Mesendoderm (in vitro differentiated cells): ENCODE measurements at regions not wholly inside any gene's neighbourhood (a gene's known extent, or its start where the extent isn't known, plus 50 kb on each side); places are given as distances from the start of the nearest gene placed in this dataset.

Experiments
- DNase-seq: peaks from one replicate; pipeline ENCODE4 v3.0.0; 2013
- H2AK5ac ChIP-seq: 2 replicates; pipeline ENCODE4 v1.6.1; 2013; ENCODE audit warnings: low read length, inconsistent platforms
- H2BK120ac ChIP-seq: 2 replicates; pipeline ENCODE4 v1.6.1; 2013; ENCODE audit warnings: low read depth, mild to moderate bottlenecking, low read length, moderate library complexity, mixed read lengths
- H2BK15ac ChIP-seq: replicated peaks from 2 replicates; pipeline ENCODE4 v1.6.1; 2013; ENCODE audit warnings: low read depth, mild to moderate bottlenecking, moderate library complexity
- H2BK5ac ChIP-seq: 2 replicates; pipeline ENCODE4 v1.6.1; 2013; ENCODE audit warnings: low read length, inconsistent platforms
- H3K18ac ChIP-seq: 2 replicates; pipeline ENCODE4 v1.6.1; 2013; ENCODE audit warnings: mild to moderate bottlenecking, low read length, mixed read lengths
- H3K23ac ChIP-seq: one replicate; pipeline ENCODE4 v1.6.1; 2013; ENCODE audit warnings: low read length
- H3K27ac ChIP-seq: 2 replicates; pipeline ENCODE4 v1.5.1; 2013; ENCODE audit warnings: low read depth, mild to moderate bottlenecking, inconsistent platforms, low read length, moderate library complexity
- H3K27me3 ChIP-seq: 2 replicates; pipeline ENCODE4 v1.6.1; 2013; ENCODE audit warnings: low read length, control low read depth, mild to moderate bottlenecking, inconsistent platforms; ENCODE audit not compliant: insufficient read depth, poor library complexity
- H3K36me3 ChIP-seq: 2 replicates; pipeline ENCODE4 v1.6.1; 2013; ENCODE audit warnings: low read length, inconsistent platforms; ENCODE audit not compliant: control insufficient read depth, insufficient read depth
- H3K4ac ChIP-seq: one replicate; pipeline ENCODE4 v1.6.1; 2013; ENCODE audit warnings: low read depth, mild to moderate bottlenecking, low read length, moderate library complexity
- H3K4me1 ChIP-seq: 2 replicates; pipeline ENCODE4 v1.6.1; 2013; ENCODE audit warnings: low read depth, low read length, inconsistent platforms; ENCODE audit not compliant: control insufficient read depth
- H3K4me2 ChIP-seq: 2 replicates; pipeline ENCODE4 v1.6.1; 2013; ENCODE audit warnings: low read length
- H3K4me3 ChIP-seq: 2 replicates; pipeline ENCODE4 v1.5.1; 2013; ENCODE audit warnings: mild to moderate bottlenecking, low read length
- H3K56ac ChIP-seq: one replicate; pipeline ENCODE4 v1.6.1; 2013; ENCODE audit warnings: low read length
- H3K79me1 ChIP-seq: 2 replicates; pipeline ENCODE4 v1.6.1; 2013; ENCODE audit warnings: low read length, inconsistent platforms
- H3K79me2 ChIP-seq: 2 replicates; pipeline ENCODE4 v1.6.1; 2013; ENCODE audit warnings: mild to moderate bottlenecking, low read length; ENCODE audit not compliant: control insufficient read depth, insufficient read depth
- H3K9ac ChIP-seq: 2 replicates; pipeline ENCODE4 v1.6.1; 2013; ENCODE audit warnings: low read length, inconsistent platforms
- H4K5ac ChIP-seq: one replicate; pipeline ENCODE4 v1.6.1; 2013; ENCODE audit warnings: low read length
- H4K8ac ChIP-seq: one replicate; pipeline ENCODE4 v1.6.1; 2013; ENCODE audit warnings: low read depth, mild to moderate bottlenecking, control low read depth, low read length, moderate library complexity
- WGBS: extraction: QIAGEN DNeasy Blood & Tissue Kit; methylation state at CpG from one replicate; pipeline ENCODE4 v1.1.7; 2013; ENCODE audit warnings: low lambda C conversion rate, missing lambda C conversion rate; ENCODE audit not compliant: insufficient coverage; ENCODE audit errors: extremely low coverage; 5-methylcytosine and 5-hydroxymethylcytosine counted together

DNA sequence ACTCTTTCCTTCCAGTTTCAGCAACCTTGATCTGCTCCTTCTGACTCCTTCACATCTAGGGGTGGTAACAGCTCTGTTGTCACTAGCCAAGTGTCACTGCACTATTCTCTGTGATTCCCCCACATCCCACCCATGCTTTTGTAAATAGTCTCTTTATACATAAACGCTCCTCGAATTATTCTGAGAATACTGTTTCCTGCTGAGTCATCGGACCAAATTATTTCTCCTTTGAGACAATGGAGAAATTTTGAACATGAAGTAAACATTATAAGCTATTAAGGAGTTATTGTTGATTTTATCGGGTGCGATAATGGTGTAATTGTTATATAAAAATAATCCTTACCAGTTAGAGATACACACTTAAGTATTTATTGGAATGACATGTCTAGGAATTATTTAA, 245.1 kb upstream of the RPS6KA3 start:
- H2BK15ac ChIP-seq = no peak overlapping the region
- no peak overlapping the region for H3K4ac ChIP-seq
- WGBS = 100% methylated on average over 1 of the region's 5 CpGs
- no peak overlapping the region for H3K4me2 ChIP-seq
- no peaks in the 10 kb centered on the region for H3K79me2 ChIP-seq
- no peaks in the 10 kb centered on the region for H3K27me3 ChIP-seq
- no peak overlapping the region for H3K56ac ChIP-seq
- no peak overlapping the region for H2BK120ac ChIP-seq
- H4K5ac ChIP-seq = no peak overlapping the region
- no peak overlapping the region for H3K27ac ChIP-seq
- H2BK5ac ChIP-seq = no peak overlapping the region
- DNase-seq = no peak
- no peak overlapping the region for H3K18ac ChIP-seq
- no peak overlapping the region for H2AK5ac ChIP-seq
- H3K4me1 ChIP-seq = no peaks in the 10 kb centered on the region
- no peaks in the 10 kb centered on the region for H3K79me1 ChIP-seq
- H3K4me3 ChIP-seq = no peak overlapping the region
- no peaks in the 10 kb centered on the region for H3K36me3 ChIP-seq
- H3K9ac ChIP-seq = no peak overlapping the region
- H3K23ac ChIP-seq = no peak overlapping the region
- H4K8ac ChIP-seq = no peak overlapping the region

DNA sequence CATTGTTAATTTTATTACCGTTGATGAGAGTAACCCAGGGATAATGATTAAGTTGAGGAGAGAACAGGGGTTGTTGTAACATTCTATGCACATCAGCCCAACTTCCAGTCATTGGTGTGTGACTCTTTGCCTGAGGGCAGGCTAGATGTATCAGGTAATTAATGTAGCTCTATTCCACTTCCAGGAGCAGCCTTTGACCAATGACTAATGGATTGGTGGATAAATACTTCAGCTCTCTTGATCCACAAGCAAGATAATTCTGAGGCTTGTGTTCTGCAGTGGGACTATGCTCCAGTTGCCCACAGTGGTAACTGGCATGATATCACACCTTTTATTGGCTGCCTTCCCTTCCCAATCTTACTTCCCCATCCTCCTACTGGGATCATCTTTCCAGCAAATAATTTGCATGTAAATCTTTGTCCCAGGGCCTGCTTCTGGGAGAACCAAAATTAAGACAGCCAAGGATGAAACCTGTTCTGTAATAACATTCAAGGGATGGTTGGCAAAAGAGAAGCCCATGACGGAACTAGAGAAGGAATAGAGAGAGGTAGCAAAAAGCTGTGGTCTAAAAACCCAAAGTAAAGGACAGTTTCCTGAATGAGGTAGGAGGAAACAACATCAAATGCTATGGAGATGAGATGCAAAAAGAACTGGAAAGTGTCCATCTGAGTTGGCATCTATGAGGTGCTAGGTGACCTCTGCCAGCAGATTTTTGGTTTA, 241.4 kb upstream of the RPS6KA3 start:
- H3K79me2 ChIP-seq = no peaks in the 10 kb centered on the region
- H4K8ac ChIP-seq = no peak overlapping the region
- no peak overlapping the region for H3K18ac ChIP-seq
- H3K79me1 ChIP-seq = no peaks in the 10 kb centered on the region
- no peak overlapping the region for H3K23ac ChIP-seq
- no peak overlapping the region for H2BK5ac ChIP-seq
- H2BK120ac ChIP-seq = no peak overlapping the region
- no peak overlapping the region for H3K9ac ChIP-seq
- no peak overlapping the region for H3K4me3 ChIP-seq
- H3K4ac ChIP-seq = no peak overlapping the region
- no peak overlapping the region for H2AK5ac ChIP-seq
- H3K27ac ChIP-seq = no peak overlapping the region
- DNase-seq = no peak
- H3K4me2 ChIP-seq = no peak overlapping the region
- H3K4me1 ChIP-seq = no peaks in the 10 kb centered on the region
- no CpG with 5 or more reads among the region's 2 CpGs for WGBS
- no peak overlapping the region for H2BK15ac ChIP-seq
- H3K36me3 ChIP-seq = no peaks in the 10 kb centered on the region
- H3K27me3 ChIP-seq = no peaks in the 10 kb centered on the region
- no peak overlapping the region for H4K5ac ChIP-seq
- no peak overlapping the region for H3K56ac ChIP-seq

DNA sequence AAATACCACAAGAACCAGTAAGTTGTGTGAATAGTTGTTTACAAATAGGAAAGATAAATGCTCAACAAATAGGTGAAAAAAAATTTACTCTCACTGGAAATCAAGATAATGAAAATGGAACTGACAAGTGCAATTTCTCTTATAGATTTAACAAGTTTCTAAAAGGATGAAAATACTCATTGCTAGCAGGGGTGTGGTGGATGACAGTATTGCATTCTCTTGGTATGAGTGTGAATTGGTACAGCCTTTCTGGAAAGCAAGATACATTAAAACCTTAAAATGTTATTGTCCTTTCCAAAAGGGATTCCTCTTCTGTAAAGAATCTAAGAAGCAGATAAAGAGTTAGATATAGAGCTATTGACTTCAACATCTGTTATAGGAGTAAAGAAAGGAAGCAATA, 240.0 kb upstream of the RPS6KA3 start:
- H3K4me3 ChIP-seq = no peak overlapping the region

DNA sequence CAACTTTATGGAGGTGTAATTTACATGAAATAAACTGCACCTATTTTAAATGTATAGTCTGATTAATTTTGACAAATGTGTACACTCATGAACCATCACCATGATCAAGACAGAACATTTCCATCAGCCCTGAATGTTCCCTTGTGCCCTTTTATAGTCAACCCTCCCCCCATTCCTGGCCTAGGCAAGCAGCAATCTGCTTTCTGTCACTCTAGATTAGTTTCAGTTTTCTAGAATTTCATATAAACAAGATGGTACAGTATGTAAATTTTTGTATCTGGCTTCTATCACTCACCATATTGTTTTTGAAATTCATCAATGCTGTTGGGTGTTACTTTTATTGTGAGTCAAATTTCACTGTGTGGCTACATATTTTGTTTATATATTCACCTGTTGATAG, 234.2 kb upstream of the RPS6KA3 start:
- Histone ChIP-seq H2BK120ac (no peak overlapping the region), H3K27ac (no peak overlapping the region), H3K18ac (no peak overlapping the region), H3K23ac (no peak overlapping the region), H3K4me2 (no peak overlapping the region), H2AK5ac (no peak overlapping the region), H3K56ac (no peak overlapping the region), H3K79me1 (no peaks in the 10 kb centered on the region), H4K8ac (no peak overlapping the region), H2BK5ac (no peak overlapping the region), H3K36me3 (no peaks in the 10 kb centered on the region), H3K4me1 (no peaks in the 10 kb centered on the region), H3K27me3 (no peaks in the 10 kb centered on the region), H3K79me2 (no peaks in the 10 kb centered on the region), H3K4me3 (no peak overlapping the region), H3K9ac (no peak overlapping the region), H3K4ac (no peak overlapping the region), H4K5ac (no peak overlapping the region), H2BK15ac (no peak overlapping the region)
- DNase-seq = no peak

More for the DNA sequence above, 240.0 kb upstream of the RPS6KA3 start:
- Histone ChIP-seq H2BK120ac (no peak overlapping the region), H3K27me3 (no peaks in the 10 kb centered on the region), H3K27ac (no peak overlapping the region), H3K23ac (no peak overlapping the region), H3K4me2 (no peak overlapping the region), H3K36me3 (no peaks in the 10 kb centered on the region), H3K79me1 (no peaks in the 10 kb centered on the region), H3K4me1 (no peaks in the 10 kb centered on the region), H3K56ac (no peak overlapping the region), H3K18ac (no peak overlapping the region), H3K79me2 (no peaks in the 10 kb centered on the region), H3K4ac (no peak overlapping the region), H3K9ac (no peak overlapping the region), H4K5ac (no peak overlapping the region), H2AK5ac (no peak overlapping the region), H2BK5ac (no peak overlapping the region), H4K8ac (no peak overlapping the region), H2BK15ac (no peak overlapping the region)
- no peak for DNase-seq

DNA sequence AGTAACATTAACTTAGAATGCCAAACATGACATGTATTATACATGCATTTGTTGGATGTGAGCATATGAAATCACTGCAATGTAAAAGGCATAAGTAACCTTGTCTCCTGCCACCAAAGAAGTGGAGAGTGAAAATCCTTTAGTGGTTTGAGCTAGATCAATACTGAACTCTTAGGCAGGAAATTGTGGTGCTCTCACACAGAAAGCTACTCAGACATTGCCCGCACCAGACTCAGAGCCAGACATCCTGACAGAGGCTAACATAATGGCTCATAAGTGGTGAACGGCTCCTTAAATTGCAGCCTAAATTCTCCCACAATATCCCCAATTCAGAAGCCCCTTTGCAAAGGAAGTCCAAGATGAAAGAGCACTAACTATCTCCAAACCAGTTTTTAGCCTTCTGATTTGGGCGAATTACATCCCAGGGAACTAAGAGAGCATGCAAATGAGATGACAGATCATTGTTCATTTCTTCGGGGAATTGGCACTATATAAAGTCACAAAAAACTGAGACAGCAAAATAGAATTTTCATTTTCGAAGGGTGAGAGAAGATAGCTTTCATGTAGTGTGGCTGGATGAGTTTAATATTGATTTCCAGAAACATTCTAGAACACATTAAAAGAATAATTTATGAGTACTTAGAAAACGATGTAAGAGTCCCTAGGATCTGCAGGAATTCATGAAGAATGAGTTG, 233.6 kb upstream of the RPS6KA3 start:
- no peak for DNase-seq
- no peaks in the 10 kb centered on the region for H3K79me2 ChIP-seq
- H2BK120ac ChIP-seq = no peak overlapping the region
- H3K23ac ChIP-seq = no peak overlapping the region
- H3K18ac ChIP-seq = no peak overlapping the region
- no peaks in the 10 kb centered on the region for H3K4me1 ChIP-seq
- no peak overlapping the region for H4K8ac ChIP-seq
- no peak overlapping the region for H4K5ac ChIP-seq
- no peak overlapping the region for H3K4me3 ChIP-seq
- no peak overlapping the region for H2BK15ac ChIP-seq
- WGBS = no CpG with 5 or more reads among the region's 6 CpGs
- H3K9ac ChIP-seq = no peak overlapping the region
- H3K4me2 ChIP-seq = no peak overlapping the region
- H3K4ac ChIP-seq = no peak overlapping the region
- no peaks in the 10 kb centered on the region for H3K36me3 ChIP-seq
- no peak overlapping the region for H3K27ac ChIP-seq
- no peak overlapping the region for H2AK5ac ChIP-seq
- H3K79me1 ChIP-seq = no peaks in the 10 kb centered on the region
- H2BK5ac ChIP-seq = no peak overlapping the region
- H3K56ac ChIP-seq = no peak overlapping the region
- no peaks in the 10 kb centered on the region for H3K27me3 ChIP-seq

DNA sequence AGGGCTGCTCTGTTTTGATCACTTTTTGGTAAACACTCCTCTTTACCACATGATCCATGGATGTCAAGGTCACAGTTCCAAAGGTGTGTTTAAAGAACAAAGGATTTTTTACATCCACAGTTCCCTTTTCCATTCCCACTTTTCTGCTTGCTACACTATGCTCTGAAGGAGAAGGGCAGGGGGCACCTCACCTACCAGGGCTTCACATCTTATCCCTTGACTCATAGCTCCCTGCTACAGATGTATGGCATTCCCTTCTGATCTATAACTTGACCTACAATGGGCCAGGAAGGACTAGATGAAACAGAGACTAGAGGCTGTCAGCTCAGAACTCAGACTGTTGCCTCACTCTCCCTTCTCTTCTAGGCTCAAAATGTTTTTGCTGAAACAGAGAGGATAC, 233.1 kb upstream of the RPS6KA3 start:
- Histone ChIP-seq H3K79me2 (no peaks in the 10 kb centered on the region), H3K4me1 (no peaks in the 10 kb centered on the region), H3K36me3 (no peaks in the 10 kb centered on the region), H3K79me1 (no peaks in the 10 kb centered on the region), H2BK15ac (no peak overlapping the region), H3K56ac (no peak overlapping the region), H2BK5ac (no peak overlapping the region), H3K27ac (no peak overlapping the region), H3K4me3 (no peak overlapping the region), H4K8ac (no peak overlapping the region), H3K23ac (no peak overlapping the region), H3K4ac (no peak overlapping the region), H3K27me3 (no peaks in the 10 kb centered on the region), H3K18ac (no peak overlapping the region), H3K4me2 (no peak overlapping the region), H3K9ac (no peak overlapping the region), H2AK5ac (no peak overlapping the region), H4K5ac (no peak overlapping the region), H2BK120ac (no peak overlapping the region)
- DNase-seq = no peak
